B cell (primary cell): ENCODE measurements at regions not wholly inside any gene's neighbourhood (a gene's known extent, or its start where the extent isn't known, plus 50 kb on each side); places are given as distances from the start of the nearest gene placed in this dataset.

Source experiments
- ATAC-seq: fragments of 200-7000 bp; cut with Tn5 transposase; one replicate; pipeline ENCODE4 v1.10.0; 2021; ENCODE audit warnings: low read depth, mild to moderate bottlenecking, moderate number of reproducible peaks, moderate library complexity
- CTCF ChIA-PET: fragments of 350-600 bp; sonication (Branson Sonifier 250); formaldehyde crosslinking; loops from one replicate; lab custom pipeline; 2021; ENCODE audit warnings: antibody characterized with exemption, inconsistent platforms; lab: Charles Lee
- POLR2A ChIA-PET: fragments of 350-600 bp; sonication (Branson Sonifier 250); formaldehyde crosslinking; loops from one replicate; lab custom pipeline; 2021; ENCODE audit warnings: antibody characterized with exemption; lab: Charles Lee
- DNase-seq: peaks from one replicate; pipeline ENCODE4 v3.0.0; 2013
- H2AFZ ChIP-seq: 2 replicates; pipeline ENCODE4 v1.6.1; 2012; ENCODE audit warnings: mild to moderate bottlenecking, low read depth, low read length; ENCODE audit not compliant: insufficient read depth, poor library complexity, severe bottlenecking
- H3K27ac ChIP-seq, 2 donors: 1 replicate in 1 of 2; 2 replicates in 1 of 2; pipeline ENCODE4 v1.5.1; 2012 to 2013; ENCODE audit warnings: low read length in 2 of 2, mild to moderate bottlenecking in 2 of 2, moderate library complexity in 1 of 2
- H3K27me3 ChIP-seq, 4 experiments: fragments of 200-600 bp in 1 of 4; sonication (generic) in 1 of 4; replicated peaks in 1 of 4; 1 replicate in 2 of 4; 2 replicates in 2 of 4; pipeline versions ENCODE4 v1.6.1 to v1.7.0; 2013 to 2016; ENCODE audit warnings: low read length in 3 of 4, mild to moderate bottlenecking in 2 of 4, mixed read lengths in 1 of 4, moderate library complexity in 1 of 4; ENCODE audit not compliant: insufficient read depth in 4 of 4, control insufficient read depth in 3 of 4; ENCODE audit errors: control extremely low read depth in 1 of 4
- H3K36me3 ChIP-seq, 2 experiments: replicated peaks in 1 of 2; 1 replicate in 1 of 2; 2 replicates in 1 of 2; pipeline versions ENCODE4 v1.6.1 to v1.7.1; 2013; ENCODE audit warnings: low read length in 1 of 2; ENCODE audit not compliant: insufficient read depth in 2 of 2, control insufficient read depth in 1 of 2; ENCODE audit errors: control extremely low read depth in 1 of 2, extremely low read depth in 1 of 2
- H3K4me1 ChIP-seq, 2 donors: fragments of 200-600 bp in 1 of 2; sonication (generic) in 1 of 2; 1 replicate in 1 of 2; 2 replicates in 1 of 2; pipeline versions ENCODE4 v1.5.1 to v1.6.1; 2013 to 2017; ENCODE audit warnings: low read length in 2 of 2; ENCODE audit not compliant: control insufficient read depth in 2 of 2, insufficient read depth in 2 of 2
- H3K4me2 ChIP-seq: replicated peaks from 2 replicates; pipeline ENCODE3; 2012; ENCODE audit warnings: mild to moderate bottlenecking, low read depth, low read length; ENCODE audit not compliant: poor library complexity, severe bottlenecking
- H3K4me3 ChIP-seq, 5 experiments: fragments of 200-600 bp in 1 of 5; sonication (generic) in 1 of 5; 1 replicate in 3 of 5; 2 replicates in 2 of 5; pipeline versions ENCODE4 v1.5.1 to v1.7.0; 2011 to 2016; ENCODE audit warnings: low read length in 4 of 5, mild to moderate bottlenecking in 4 of 5, low read depth in 2 of 5, control low read depth in 1 of 5, moderate library complexity in 1 of 5; ENCODE audit not compliant: insufficient read depth in 1 of 5; ENCODE audit errors: control extremely low read depth in 1 of 5, extremely low read depth in 1 of 5
- H3K79me2 ChIP-seq: fragments of 200-600 bp; sonication (generic); one replicate; pipeline ENCODE4 v1.6.0; 2016; ENCODE audit warnings: low read length; ENCODE audit not compliant: control insufficient read depth, insufficient read depth
- H3K9ac ChIP-seq: fragments of 200-600 bp; sonication (generic); 2 replicates; pipeline ENCODE4 v1.6.1; 2017; ENCODE audit warnings: mild to moderate bottlenecking, low read length, moderate library complexity
- H3K9me3 ChIP-seq, 3 donors: one replicate each; pipeline versions ENCODE4 v1.6.1 to v1.7.1; 2013; ENCODE audit warnings: low read length in 2 of 3; ENCODE audit not compliant: control insufficient read depth in 2 of 3, insufficient read depth in 1 of 3; ENCODE audit errors: control extremely low read depth in 1 of 3
- H4K20me1 ChIP-seq: 2 replicates; pipeline ENCODE4 v1.6.0; 2012; ENCODE audit warnings: mild to moderate bottlenecking, low read length; ENCODE audit not compliant: insufficient read depth, control insufficient read depth, poor library complexity, severe bottlenecking
- H3K27ac Mint-ChIP-seq: one replicate; pipeline ENCODE4 v1.8.0; 2021; ENCODE audit warnings: mixed read lengths
- H3K27me3 Mint-ChIP-seq: one replicate; pipeline ENCODE4 v1.8.0; 2021; ENCODE audit warnings: mixed read lengths
- H3K4me1 Mint-ChIP-seq: one replicate; pipeline ENCODE4 v1.8.0; 2021; ENCODE audit warnings: mixed read lengths
- H3K4me3 Mint-ChIP-seq: one replicate; pipeline ENCODE4 v1.8.0; 2021; ENCODE audit warnings: mixed read lengths
- H3K9me3 Mint-ChIP-seq: one replicate; pipeline ENCODE4 v1.8.0; 2022; ENCODE audit warnings: mixed read lengths; ENCODE audit not compliant: insufficient read depth
- EZH2 ChIP-seq: IDR thresholded peaks from 2 replicates; pipeline ENCODE4 v1.6.1; 2012; ENCODE audit warnings: borderline replicate concordance, low read depth, mild to moderate bottlenecking, moderate library complexity, low read length; ENCODE audit not compliant: insufficient read depth, poor library complexity, severe bottlenecking
- WGBS: methylation state at CpG from one replicate; pipeline ENCODE4 v1.1.5; 2013; ENCODE audit warnings: missing lambda C conversion rate; ENCODE audit not compliant: insufficient coverage; 5-methylcytosine and 5-hydroxymethylcytosine counted together
- intact Hi-C: fragments of 100-400 bp; cut with micrococcal nuclease; formaldehyde crosslinking; loops from one replicate; pipeline ENCODE4 v1.10.0; 2022
- TF ChIP-seq, protein P1 (sequence below): fragments of 200-600 bp; IDR thresholded peaks from one replicate; pipeline ENCODE4 v1.8.0; 2022; ENCODE audit warnings: antibody characterized with exemption, mild to moderate bottlenecking

DNA sequence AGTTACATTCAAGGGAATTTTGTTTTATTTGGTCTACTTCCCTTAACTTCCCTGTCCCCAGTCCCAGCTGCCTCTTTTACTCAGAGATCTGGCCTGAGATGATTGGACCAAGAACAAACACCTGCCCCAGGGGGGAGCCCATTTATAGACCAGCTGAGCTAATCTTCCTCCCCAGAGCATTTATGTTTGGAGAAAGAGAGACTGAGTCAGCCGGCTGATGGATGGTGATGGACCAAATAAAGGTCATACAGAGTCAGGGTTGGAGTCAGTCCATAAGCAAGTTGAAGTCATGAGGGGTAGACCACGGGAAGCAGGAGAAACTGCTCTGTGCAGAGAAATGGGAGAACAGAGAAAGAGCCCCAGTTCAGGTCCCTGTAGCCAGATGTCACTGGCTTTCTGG, 77.7 kb downstream of the TMEM174 start:
- H3K27me3 Mint-ChIP-seq: peaks cover 51% of the 10 kb centered on the region
- no peaks in the 10 kb centered on the region for H3K79me2 ChIP-seq
- CTCF ChIA-PET: no interaction called here
- intact Hi-C loops: no loop called here
- POLR2A ChIA-PET: no interaction called here
- 77% methylated on average over 2 of the region's 2 CpGs for WGBS
- H3K27ac Mint-ChIP-seq: no peak overlapping the region
- ATAC-seq (no peak), DNase-seq (no peak)
- no peak overlapping the region for H3K4me3 ChIP-seq
- no peaks in the 10 kb centered on the region for H3K4me1 Mint-ChIP-seq
- H3K9ac ChIP-seq: no peak overlapping the region
- H3K4me3 Mint-ChIP-seq: no peak overlapping the region
- no peaks in the 10 kb centered on the region for H3K4me1 ChIP-seq
- no peak overlapping the region for H2AFZ ChIP-seq
- no peaks in the 10 kb centered on the region for H3K36me3 ChIP-seq
- peaks cover 0 to 17% (median 4%) of the 10 kb centered on the region in 4 experiments for H3K27me3 ChIP-seq
- no peaks in the 10 kb centered on the region for H3K9me3 ChIP-seq
- H4K20me1 ChIP-seq: no peaks in the 10 kb centered on the region
- TF ChIP-seq, protein P1, sequence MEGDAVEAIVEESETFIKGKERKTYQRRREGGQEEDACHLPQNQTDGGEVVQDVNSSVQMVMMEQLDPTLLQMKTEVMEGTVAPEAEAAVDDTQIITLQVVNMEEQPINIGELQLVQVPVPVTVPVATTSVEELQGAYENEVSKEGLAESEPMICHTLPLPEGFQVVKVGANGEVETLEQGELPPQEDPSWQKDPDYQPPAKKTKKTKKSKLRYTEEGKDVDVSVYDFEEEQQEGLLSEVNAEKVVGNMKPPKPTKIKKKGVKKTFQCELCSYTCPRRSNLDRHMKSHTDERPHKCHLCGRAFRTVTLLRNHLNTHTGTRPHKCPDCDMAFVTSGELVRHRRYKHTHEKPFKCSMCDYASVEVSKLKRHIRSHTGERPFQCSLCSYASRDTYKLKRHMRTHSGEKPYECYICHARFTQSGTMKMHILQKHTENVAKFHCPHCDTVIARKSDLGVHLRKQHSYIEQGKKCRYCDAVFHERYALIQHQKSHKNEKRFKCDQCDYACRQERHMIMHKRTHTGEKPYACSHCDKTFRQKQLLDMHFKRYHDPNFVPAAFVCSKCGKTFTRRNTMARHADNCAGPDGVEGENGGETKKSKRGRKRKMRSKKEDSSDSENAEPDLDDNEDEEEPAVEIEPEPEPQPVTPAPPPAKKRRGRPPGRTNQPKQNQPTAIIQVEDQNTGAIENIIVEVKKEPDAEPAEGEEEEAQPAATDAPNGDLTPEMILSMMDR: no peak
- no peak for TF ChIP-seq EZH2
- H3K9me3 Mint-ChIP-seq: peaks cover 3% of the 10 kb centered on the region
- H3K4me2 ChIP-seq: no peak overlapping the region
- H3K27ac ChIP-seq: no peak overlapping the region

DNA sequence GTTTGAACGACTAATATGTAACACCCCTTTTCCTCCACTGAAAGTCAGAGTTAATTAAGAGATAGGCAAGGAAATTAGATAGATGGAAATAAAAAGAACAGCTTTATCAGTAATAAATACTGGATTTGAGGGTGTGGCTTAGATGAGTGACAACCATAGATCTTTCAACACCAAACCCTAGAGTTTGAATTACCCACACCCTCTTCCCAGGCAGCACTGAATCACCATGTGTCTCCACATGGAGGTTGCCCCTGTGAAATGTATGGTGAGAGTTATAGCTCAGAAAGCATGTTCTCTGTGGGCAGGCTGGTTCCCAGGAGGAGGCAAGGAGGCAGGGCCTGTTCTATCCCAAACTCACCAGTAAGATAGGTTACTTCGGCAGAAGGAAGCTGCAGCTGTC, 69.7 kb downstream of the TMEM174 start:
- Histone ChIP-seq H3K9ac (no peak overlapping the region), H3K4me3 (no peak overlapping the region), H3K9me3 (peaks cover 0 to 2% (median 0%) of the 10 kb centered on the region in 3 donors), H3K4me2 (no peak overlapping the region), H3K27ac (no peak overlapping the region), H3K27me3 (peaks cover 0 to 16% (median 4%) of the 10 kb centered on the region in 4 experiments), H4K20me1 (no peaks in the 10 kb centered on the region), H3K4me1 (no peaks in the 10 kb centered on the region), H3K79me2 (no peaks in the 10 kb centered on the region), H2AFZ (no peak overlapping the region), H3K36me3 (no peaks in the 10 kb centered on the region)
- Mint-ChIP-seq H3K4me3 (no peak overlapping the region), H3K9me3 (no peaks in the 10 kb centered on the region), H3K4me1 (no peaks in the 10 kb centered on the region), H3K27ac (no peak overlapping the region), H3K27me3 (peaks cover 20% of the 10 kb centered on the region)
- ATAC-seq (no peak), DNase-seq (no peak)
- ChIA-PET POLR2A (no interaction called here), CTCF (no interaction called here)
- intact Hi-C loops: no loop called here
- TF ChIP-seq, protein P1: no peak
- no peak for TF ChIP-seq EZH2
- 89% methylated on average over 1 of the region's 2 CpGs for WGBS
